IPS-18a (cell line): ENCODE measurements at regions not wholly inside any gene's neighbourhood (a gene's known extent, or its start where the extent isn't known, plus 50 kb on each side); places are given as distances from the start of the nearest gene placed in this dataset.
"Not testable (repeated sequence)": the region's sequence is repeated elsewhere in the genome, so short reads cannot be mapped to it uniquely, and the experiment has no call there.

Experiments used
- H3K27ac ChIP-seq: one replicate; pipeline ENCODE4 v1.5.1; 2013; ENCODE audit warnings: low read length
- H3K27me3 ChIP-seq: one replicate; pipeline ENCODE4 v1.6.1; 2013; ENCODE audit warnings: mild to moderate bottlenecking, low read length; ENCODE audit not compliant: control insufficient read depth, insufficient read depth
- H3K36me3 ChIP-seq: one replicate; pipeline ENCODE4 v1.6.1; 2013; ENCODE audit warnings: low read depth, low read length; ENCODE audit not compliant: control insufficient read depth
- H3K4me1 ChIP-seq: one replicate; pipeline ENCODE4 v1.6.1; 2013; ENCODE audit warnings: low read depth, low read length; ENCODE audit not compliant: control insufficient read depth
- H3K4me3 ChIP-seq: one replicate; pipeline ENCODE4 v1.5.1; 2013; ENCODE audit warnings: low read length
- H3K9ac ChIP-seq: one replicate; pipeline ENCODE4 v1.6.1; 2013; ENCODE audit warnings: mild to moderate bottlenecking, low read length, moderate library complexity
- H3K9me3 ChIP-seq: one replicate; pipeline ENCODE4 v1.6.1; 2013; ENCODE audit warnings: low read depth, low read length; ENCODE audit not compliant: control insufficient read depth

DNA sequence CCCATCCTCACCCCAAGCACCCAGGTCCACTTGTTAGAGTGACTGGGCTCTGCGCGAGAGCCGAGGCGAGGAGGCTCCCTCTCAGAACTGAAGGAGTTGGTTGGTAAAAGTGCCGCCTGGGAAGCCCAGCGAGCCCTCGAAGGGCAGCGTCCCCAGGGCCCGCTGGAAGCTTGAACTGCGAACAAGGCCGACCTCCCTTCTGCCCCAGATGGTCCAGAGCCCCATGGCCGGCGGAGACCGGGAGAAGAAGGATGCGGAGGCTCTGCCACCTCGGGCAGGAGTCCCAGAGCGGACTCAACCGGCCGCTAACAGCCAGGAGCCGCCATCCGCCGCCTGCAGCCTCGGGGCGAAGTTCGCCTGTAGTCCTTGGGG lies 116.3 kb upstream of the TEX13C start:
- peak overlapping the region; percentile 65 for H3K4me3 ChIP-seq
- no peaks in the 10 kb centered on the region for H3K9me3 ChIP-seq
- H3K27me3 ChIP-seq: peaks cover 30% of the 10 kb centered on the region
- H3K9ac ChIP-seq: no peak overlapping the region
- H3K4me1 ChIP-seq: peaks cover 8% of the 10 kb centered on the region
- no peaks in the 10 kb centered on the region for H3K36me3 ChIP-seq
- H3K27ac ChIP-seq: no peak overlapping the region

DNA sequence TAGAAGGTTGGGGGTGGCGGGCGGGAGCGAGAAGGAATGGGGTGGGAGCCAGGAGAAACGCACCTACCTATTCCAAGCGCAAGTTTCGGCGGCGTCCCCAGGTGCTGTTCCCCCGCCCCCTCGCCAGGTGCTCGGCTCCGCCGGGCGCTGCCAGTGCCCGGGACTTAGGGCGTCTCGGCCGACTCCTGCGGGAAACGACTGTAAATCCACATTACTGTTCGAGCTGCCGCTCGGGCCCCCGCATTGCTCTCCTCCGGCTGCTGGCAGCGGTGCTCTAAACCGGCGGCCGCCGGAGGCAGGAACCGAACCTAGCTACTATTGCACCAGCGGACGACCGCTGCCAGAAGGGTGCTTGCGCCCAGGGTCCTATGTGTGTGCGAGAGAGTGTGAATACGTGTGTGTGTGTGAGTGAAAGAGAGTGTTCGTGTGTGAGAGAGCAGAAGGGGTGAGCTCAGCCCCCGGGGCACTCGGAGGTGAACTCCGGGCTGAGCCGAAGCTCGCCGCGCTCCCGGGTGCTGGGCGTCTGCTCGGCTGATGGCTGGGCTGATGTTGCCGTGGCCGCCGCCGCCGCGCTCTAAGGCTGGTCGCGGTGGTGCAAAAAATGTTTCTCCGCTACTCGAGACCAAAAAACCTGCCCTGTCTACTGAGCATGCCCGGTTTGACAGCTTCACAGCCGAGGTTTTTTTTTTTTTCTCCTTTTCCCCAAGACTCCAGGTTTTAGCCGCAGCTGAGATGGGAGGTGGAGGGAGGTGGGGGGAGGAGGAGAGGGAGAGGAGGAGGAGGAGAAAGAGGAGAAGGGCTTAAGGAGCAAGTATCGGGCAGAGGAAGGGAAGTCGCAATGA lies 115.7 kb upstream of the TEX13C start:
- Histone ChIP-seq H3K36me3 (no peaks in the 10 kb centered on the region), H3K9ac (no peak overlapping the region), H3K4me3 (peak overlapping the region; percentile 65), H3K27ac (no peak overlapping the region), H3K4me1 (peaks cover 5% of the 10 kb centered on the region), H3K27me3 (peaks cover 30% of the 10 kb centered on the region), H3K9me3 (no peaks in the 10 kb centered on the region)

DNA sequence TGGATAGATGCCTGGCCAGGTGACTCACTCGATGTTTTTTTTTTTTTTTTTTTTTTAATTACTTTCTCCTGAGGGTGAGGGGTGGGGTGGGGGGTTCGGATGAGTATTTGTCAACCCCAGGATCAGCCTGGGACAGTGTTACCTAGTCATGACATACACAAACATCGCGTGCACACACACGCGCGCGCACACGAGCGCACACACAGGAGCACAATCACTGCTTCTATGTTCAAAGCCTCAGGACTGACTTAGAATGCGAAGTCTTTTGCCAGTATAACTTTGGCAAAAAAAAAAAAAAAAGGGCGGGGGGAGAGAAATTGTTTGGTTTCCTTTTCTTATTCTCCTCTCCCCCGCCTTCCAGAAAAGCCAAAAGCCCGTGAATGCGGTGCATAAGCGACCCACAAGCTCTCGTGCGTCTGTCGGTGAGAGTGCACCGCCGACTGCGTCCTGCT lies 115.0 kb upstream of the TEX13C start:
- Histone ChIP-seq H3K9me3 (no peaks in the 10 kb centered on the region), H3K27ac (no peak overlapping the region), H3K4me1 (peaks cover 6% of the 10 kb centered on the region), H3K36me3 (no peaks in the 10 kb centered on the region), H3K4me3 (peak overlapping the region; percentile 65), H3K9ac (peak overlapping the region; percentile 35), H3K27me3 (peaks cover 30% of the 10 kb centered on the region)

DNA sequence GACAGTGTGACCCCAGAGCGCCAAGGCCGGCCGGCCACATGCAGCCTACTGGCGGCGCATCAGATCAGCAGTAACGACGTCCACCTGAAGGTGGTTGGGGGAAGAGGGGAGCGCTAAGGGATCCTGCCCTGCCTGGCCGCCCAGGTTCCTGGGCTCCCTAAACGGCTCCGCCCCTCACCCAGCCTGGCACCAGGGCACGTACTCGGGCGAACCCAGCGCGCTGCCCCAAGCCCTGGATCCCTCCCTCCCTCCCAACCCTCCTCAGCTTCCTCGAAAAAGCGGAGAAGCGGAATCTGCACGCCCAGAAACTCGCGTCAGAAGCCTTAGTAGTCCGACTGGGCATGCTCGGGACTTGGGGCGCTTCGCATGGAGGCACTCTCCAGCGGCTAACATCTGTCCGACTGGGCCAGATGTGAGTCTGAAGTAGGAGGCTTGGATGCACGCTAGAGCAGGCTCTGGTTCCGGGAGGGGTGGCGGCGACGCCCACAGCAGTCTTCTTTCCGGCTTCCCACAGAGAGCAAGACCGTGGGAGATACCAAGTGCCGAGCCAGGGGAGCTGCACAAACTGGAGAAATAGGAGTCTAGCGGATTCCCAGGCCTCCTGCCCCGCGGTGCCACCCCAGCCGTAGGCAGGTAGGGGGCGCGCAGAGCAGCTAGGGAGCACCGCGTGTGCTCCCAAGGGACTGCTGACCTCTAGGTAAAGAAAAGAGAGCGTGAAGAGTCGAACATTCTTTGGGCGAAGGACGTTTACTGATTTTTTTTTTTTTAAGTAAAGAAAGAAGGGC lies 114.3 kb upstream of the TEX13C start:
- Histone ChIP-seq H3K36me3 (no peaks in the 10 kb centered on the region), H3K9me3 (no peaks in the 10 kb centered on the region), H3K27ac (no peak overlapping the region), H3K4me1 (peaks cover 12% of the 10 kb centered on the region), H3K27me3 (peaks cover 30% of the 10 kb centered on the region), H3K9ac (peak overlapping the region; percentile 36), H3K4me3 (peak overlapping the region; percentile 65)

DNA sequence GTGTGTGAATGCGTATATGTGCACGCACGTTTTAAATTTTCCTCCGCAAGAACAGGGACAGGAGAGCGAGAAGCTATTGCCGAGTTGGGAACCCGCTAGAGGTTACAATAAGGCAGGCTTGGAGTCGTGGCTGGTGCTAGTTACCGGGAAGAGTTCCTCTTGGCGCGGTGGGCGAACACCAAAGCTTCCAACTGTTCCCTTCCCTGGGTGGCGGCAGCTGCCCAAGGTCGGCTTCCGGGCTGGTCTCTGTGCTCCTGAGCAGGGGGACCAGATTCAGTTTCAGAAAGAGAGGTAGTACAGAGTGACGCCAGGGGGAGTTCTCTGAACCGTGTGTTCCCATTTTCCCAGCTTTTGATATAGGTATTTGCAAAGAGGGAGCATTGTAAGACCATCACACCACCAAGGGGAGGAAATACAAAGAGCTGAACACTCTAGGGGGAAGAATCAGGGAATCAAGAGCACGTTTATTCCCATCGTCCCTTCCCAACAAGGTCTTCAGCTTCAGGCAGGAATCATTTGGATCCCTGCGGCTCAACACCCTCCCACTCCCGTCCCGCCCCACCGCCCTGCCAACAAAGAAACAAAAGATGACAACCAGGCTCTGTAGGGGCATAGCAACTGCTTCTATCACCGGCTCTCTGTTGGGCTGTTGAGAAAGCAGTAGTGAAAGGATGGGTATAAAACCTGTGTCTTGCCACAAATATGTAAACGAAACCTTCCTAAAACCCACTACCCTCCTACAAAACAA lies 113.6 kb upstream of the TEX13C start:
- H3K27me3 ChIP-seq: peaks cover 25% of the 10 kb centered on the region
- H3K4me1 ChIP-seq: peaks cover 13% of the 10 kb centered on the region
- peak overlapping the region; percentile 65 for H3K4me3 ChIP-seq
- H3K36me3 ChIP-seq: no peaks in the 10 kb centered on the region
- H3K27ac ChIP-seq: no peak overlapping the region
- no peaks in the 10 kb centered on the region for H3K9me3 ChIP-seq
- peak overlapping the region; percentile 36 for H3K9ac ChIP-seq

DNA sequence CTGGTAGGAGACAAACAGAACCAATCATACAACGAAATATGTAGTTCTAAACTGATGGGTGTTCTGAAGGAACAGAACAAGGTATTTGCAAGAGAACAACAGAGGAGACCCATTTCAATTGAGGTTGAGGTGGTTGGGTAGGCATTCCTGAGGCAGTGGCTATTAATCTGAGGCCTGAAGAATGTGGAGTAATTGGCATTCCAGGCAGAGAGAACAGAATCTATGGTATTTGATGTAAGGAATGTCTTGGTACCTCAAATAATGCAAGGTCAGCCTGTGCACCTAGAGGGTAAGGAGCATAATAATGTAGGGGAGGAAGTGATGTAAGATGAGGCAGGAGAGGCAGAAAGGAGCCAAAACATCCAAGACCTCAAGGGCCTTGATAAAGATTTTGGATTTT lies 109.5 kb upstream of the TEX13C start:
- H3K4me3 ChIP-seq: no peak overlapping the region
- H3K9ac ChIP-seq: no peak overlapping the region
- no peaks in the 10 kb centered on the region for H3K27me3 ChIP-seq
- no peaks in the 10 kb centered on the region for H3K9me3 ChIP-seq
- no peaks in the 10 kb centered on the region for H3K36me3 ChIP-seq
- no peak overlapping the region for H3K27ac ChIP-seq
- peaks cover 13% of the 10 kb centered on the region for H3K4me1 ChIP-seq

DNA sequence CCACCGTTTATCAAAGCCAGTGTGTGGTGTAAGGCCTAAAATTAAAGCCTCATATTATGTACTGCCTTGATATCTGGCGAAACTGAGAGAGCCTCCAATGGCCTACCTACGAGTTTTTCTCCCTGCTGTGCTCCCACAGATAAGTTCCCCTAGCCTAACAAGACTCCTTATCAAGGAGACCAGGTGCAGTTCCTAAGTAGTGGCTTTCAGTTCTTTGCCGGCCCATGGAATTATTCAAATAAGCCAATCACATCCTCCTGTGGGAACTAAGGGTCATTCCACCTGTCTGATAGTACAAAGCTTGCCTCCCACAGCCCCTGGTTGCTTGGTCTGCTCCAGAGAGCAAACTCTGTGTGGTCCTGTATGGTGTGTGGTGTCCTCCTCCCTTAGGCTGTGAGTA lies 99.8 kb upstream of the TEX13C start:
- Histone ChIP-seq H3K9me3 (peaks cover 9% of the 10 kb centered on the region), H3K36me3 (no peaks in the 10 kb centered on the region), H3K27me3 (no peaks in the 10 kb centered on the region), H3K27ac (no peak overlapping the region), H3K4me3 (no peak overlapping the region), H3K9ac (no peak overlapping the region), H3K4me1 (no peaks in the 10 kb centered on the region)

DNA sequence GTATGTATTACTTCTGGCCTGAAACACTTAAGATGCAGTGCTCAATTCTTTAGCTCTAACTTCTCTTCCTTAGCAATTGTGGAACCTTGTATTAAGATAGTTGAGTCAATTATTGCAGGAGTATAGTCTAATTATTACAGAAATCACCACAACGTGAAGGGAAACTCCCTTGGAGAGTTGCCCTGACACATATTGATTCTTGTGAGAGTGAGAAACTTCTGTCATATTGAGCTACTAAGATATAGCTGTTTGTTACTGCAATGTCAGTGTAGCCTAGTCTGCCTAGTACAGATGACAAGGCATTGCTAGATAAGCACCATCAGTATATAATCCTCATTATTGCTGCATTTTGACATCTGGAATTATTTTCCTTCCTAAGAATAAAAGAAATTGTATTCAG lies 82.7 kb upstream of the TEX13C start:
- H3K36me3 ChIP-seq: no peaks in the 10 kb centered on the region
- no peak overlapping the region for H3K4me3 ChIP-seq
- H3K27ac ChIP-seq: no peak overlapping the region
- H3K4me1 ChIP-seq: no peaks in the 10 kb centered on the region
- H3K9ac ChIP-seq: no peak overlapping the region
- no peaks in the 10 kb centered on the region for H3K27me3 ChIP-seq
- H3K9me3 ChIP-seq: peaks cover 9% of the 10 kb centered on the region

DNA sequence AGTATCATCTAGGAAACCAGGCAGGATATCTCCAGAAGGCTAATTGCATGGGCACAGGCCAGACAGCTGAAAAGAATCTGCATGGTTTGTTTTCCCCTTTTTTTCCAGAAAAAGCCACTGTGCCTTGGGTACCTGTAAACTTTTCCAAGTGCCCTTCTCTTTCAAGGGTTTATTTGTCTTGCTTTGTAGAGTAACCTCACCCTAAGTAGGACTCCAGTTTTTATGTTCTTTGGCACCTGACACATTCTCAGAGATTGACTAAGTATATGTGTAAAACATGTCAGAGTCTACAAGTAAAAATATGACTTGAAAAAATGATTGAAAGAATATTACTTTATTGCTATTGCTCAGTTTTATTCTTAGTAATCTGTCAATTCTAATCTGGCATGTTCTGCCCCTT lies 70.7 kb upstream of the TEX13C start:
- H3K27ac ChIP-seq: no peak overlapping the region
- no peaks in the 10 kb centered on the region for H3K27me3 ChIP-seq
- peaks cover 16% of the 10 kb centered on the region for H3K9me3 ChIP-seq
- no peaks in the 10 kb centered on the region for H3K4me1 ChIP-seq
- H3K9ac ChIP-seq: no peak overlapping the region
- H3K36me3 ChIP-seq: no peaks in the 10 kb centered on the region
- no peak overlapping the region for H3K4me3 ChIP-seq

DNA sequence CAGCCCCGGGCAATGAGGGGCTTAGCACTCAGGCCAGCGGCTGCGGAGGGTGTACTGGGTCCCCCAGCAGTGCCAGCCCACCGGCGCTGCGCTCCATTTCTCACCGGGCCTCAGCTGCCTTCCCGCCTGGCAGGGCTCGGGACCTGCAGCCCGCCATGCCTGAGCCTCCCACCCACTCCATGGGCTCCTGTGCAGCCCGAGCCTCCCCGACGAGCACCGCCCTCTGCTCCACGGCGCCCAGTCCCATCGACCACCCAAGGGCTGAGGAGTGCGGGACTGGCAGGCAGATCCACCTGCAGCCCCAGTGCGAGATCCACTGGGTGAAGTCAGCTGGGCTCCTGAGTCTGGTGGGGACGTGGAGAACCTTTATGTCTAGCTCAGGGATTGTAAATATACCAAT lies 63.9 kb upstream of the TEX13C start:
- not testable (repeated sequence) for H3K9ac ChIP-seq, H3K4me3 ChIP-seq

DNA sequence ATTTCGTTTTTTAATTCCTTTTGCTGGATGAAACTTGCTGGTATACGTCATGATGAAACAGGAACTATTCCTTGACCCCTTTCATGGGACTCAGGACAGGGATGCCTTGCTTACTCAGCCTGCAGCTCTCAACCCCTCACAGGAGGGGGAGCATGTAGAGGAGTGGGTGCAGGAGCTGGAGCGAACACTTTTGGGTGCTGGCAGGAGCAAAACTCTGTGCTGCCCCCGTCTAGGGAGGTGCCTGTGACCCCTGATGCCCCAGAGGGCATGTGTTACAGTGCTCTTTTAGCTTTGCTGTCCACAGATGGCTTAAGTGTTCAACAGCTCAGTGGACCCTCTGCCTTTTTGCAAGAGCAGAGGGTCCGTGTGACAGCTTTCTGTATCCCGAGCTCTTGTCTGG lies 56.8 kb upstream of the TEX13C start:
- H3K4me1 ChIP-seq: no peaks in the 10 kb centered on the region
- no peaks in the 10 kb centered on the region for H3K27me3 ChIP-seq
- peaks cover 29% of the 10 kb centered on the region for H3K9me3 ChIP-seq
- no peak overlapping the region for H3K9ac ChIP-seq
- H3K27ac ChIP-seq: no peak overlapping the region
- H3K36me3 ChIP-seq: no peaks in the 10 kb centered on the region
- H3K4me3 ChIP-seq: no peak overlapping the region

More for the DNA sequence above, 63.9 kb upstream of the TEX13C start:
- not testable (repeated sequence) for H3K27me3 ChIP-seq, H3K4me1 ChIP-seq, H3K27ac ChIP-seq, H3K36me3 ChIP-seq
- H3K9me3 ChIP-seq: peaks cover 11% of the 10 kb centered on the region
